Progenitor cell of endocrine pancreas (in vitro differentiated cells): ENCODE measurements at regions not wholly inside any gene's neighbourhood (a gene's known extent, or its start where the extent isn't known, plus 50 kb on each side); places are given as distances from the start of the nearest gene placed in this dataset.

Experiments used
- DNase-seq: peaks from one replicate; pipeline ENCODE4 v3.0.0; 2021; ENCODE audit warnings: low spot score; ENCODE audit not compliant: unreplicated experiment
- H3K27ac Mint-ChIP-seq: 2 replicates; pipeline ENCODE4 v1.8.0; 2021; ENCODE audit warnings: mild to moderate bottlenecking, moderate library complexity, mixed read lengths
- H3K27me3 Mint-ChIP-seq: 2 replicates; pipeline ENCODE4 v1.8.0; 2021; ENCODE audit warnings: mixed read lengths
- H3K36me3 Mint-ChIP-seq: 2 replicates; pipeline ENCODE4 v1.8.0; 2022; ENCODE audit warnings: mixed read lengths; ENCODE audit not compliant: insufficient read depth
- H3K4me1 Mint-ChIP-seq: 2 replicates; pipeline ENCODE4 v1.8.0; 2021; ENCODE audit warnings: low read depth, mixed read lengths
- H3K4me3 Mint-ChIP-seq: 2 replicates; pipeline ENCODE4 v1.8.0; 2021; ENCODE audit warnings: low read depth, mild to moderate bottlenecking, moderate library complexity, mixed read lengths
- H3K9me3 Mint-ChIP-seq: 2 replicates; pipeline ENCODE4 v1.8.0; 2021; ENCODE audit warnings: low read depth, mixed read lengths
- CTCF ChIP-seq: fragments of 200-600 bp; sonication (generic); IDR thresholded peaks from one replicate; pipeline ENCODE4 v1.5.0; 2021; ENCODE audit warnings: antibody characterized with exemption, mild to moderate bottlenecking; ENCODE audit not compliant: unreplicated experiment

DNA sequence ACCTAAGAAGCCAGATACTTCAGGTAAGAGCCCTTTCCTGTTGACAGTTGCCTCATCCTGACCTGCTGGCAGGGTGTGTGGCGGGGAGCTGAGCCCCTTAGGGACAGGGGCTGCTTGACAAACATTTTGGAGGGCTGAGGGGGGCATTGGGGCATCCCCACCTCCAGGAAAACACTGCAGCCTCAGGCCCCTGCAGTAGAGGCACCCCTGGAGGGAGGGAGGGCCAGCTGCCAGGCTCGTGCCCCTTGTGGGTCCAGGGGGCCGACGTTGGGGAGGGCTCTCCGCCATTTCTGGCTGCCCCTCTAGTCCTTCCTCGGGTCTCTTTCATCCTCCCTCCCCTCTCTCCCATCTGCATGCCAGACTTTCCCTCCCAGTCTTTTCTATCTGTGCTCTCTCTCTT, 177.3 kb downstream of the RPS24 start:
- Mint-ChIP-seq H3K36me3 (no peaks in the 10 kb centered on the region), H3K27me3 (peaks cover 22% of the 10 kb centered on the region), H3K4me1 (peaks cover 15% of the 10 kb centered on the region), H3K27ac (no peak overlapping the region), H3K4me3 (no peak overlapping the region), H3K9me3 (no peaks in the 10 kb centered on the region)
- no peak for DNase-seq
- no peak for TF ChIP-seq CTCF

DNA sequence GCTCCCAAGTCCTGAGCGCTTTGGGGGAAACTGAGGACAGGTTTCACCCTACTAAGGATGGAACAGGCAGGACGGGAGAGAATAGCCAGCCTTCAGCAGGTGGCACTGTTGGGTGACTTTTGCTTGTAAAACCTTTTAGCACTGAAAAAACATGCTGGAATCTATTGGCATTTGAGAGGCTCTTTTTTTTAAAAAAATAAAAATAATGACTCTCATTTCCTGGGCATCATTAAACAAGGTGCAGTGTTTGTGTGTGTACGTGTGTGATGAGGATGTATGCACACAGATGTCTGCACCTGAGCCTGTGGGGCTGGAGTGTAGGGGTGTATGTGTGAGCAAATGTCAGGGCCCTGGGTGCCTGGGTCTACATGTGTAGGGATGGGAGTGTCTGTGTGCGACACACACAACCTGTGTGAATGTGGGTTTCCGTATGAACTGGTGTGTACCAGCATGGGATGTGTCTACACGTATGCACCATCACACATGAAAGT, 177.9 kb downstream of the RPS24 start:
- H3K4me1 Mint-ChIP-seq = peaks cover 22% of the 10 kb centered on the region
- H3K4me3 Mint-ChIP-seq = no peak overlapping the region
- no peaks in the 10 kb centered on the region for H3K9me3 Mint-ChIP-seq
- TF ChIP-seq CTCF = peak; percentile 69
- no peak for DNase-seq
- no peak overlapping the region for H3K27ac Mint-ChIP-seq
- H3K27me3 Mint-ChIP-seq = peaks cover 22% of the 10 kb centered on the region
- no peaks in the 10 kb centered on the region for H3K36me3 Mint-ChIP-seq

DNA sequence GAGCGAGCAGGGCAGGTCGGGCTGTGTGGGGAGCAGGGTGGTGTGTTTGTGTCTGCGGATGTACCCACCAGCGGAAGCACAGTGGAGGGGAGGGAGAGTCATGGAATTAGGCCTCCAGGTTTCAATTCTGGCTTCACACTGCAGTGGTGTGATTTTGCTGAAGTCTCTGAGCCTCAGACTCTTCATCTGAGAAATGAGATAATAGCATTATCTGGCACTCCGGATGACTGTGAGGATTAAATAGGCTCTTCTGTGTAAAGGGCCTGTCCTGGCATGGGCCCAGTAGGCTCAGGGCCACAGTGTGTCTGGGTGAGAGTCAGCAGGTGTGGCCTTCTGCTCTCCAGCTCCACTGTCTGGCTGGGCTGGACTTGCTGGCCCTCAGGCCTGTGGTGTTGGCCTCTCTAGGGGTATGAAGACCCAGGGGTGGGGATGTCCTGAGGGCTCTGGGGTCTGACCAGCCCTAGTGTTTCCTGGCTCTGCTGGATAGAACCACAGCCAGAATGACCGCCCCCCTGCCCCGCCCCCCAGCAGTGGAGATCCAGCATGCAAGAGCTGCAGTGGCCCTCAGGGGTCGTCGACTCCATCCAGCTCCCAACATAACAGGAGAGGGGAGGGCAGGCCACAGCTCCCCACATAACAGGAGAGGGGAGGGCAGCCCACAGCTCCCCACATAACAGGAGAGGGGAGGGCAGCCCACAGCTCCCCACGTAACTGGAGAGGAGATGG, 178.6 kb downstream of the RPS24 start:
- DNase-seq = no peak
- Mint-ChIP-seq H3K36me3 (no peaks in the 10 kb centered on the region), H3K9me3 (no peaks in the 10 kb centered on the region), H3K27me3 (peaks cover 22% of the 10 kb centered on the region), H3K27ac (no peak overlapping the region), H3K4me3 (no peak overlapping the region), H3K4me1 (peaks cover 28% of the 10 kb centered on the region)
- no peak for TF ChIP-seq CTCF

GRCh38 chr10:78212786-78213175, 179.1 kb downstream of the RPS24 start:
- H3K4me1 Mint-ChIP-seq = peaks cover 33% of the 10 kb centered on the region
- no peak for TF ChIP-seq CTCF
- no peak overlapping the region for H3K27ac Mint-ChIP-seq
- no peak for DNase-seq
- H3K4me3 Mint-ChIP-seq = no peak overlapping the region
- no peaks in the 10 kb centered on the region for H3K9me3 Mint-ChIP-seq
- H3K36me3 Mint-ChIP-seq = no peaks in the 10 kb centered on the region
- peaks cover 22% of the 10 kb centered on the region for H3K27me3 Mint-ChIP-seq

- H3K27me3 Mint-ChIP-seq = peaks cover 17% of the 10 kb centered on the region
- no peak overlapping the region for H3K27ac Mint-ChIP-seq
- H3K9me3 Mint-ChIP-seq = no peaks in the 10 kb centered on the region
- H3K4me1 Mint-ChIP-seq = peaks cover 48% of the 10 kb centered on the region
- H3K36me3 Mint-ChIP-seq = no peaks in the 10 kb centered on the region
- no peak for DNase-seq
- no peak overlapping the region for H3K4me3 Mint-ChIP-seq
- TF ChIP-seq CTCF = no peak
These were observed 181.3 kb downstream of the RPS24 start for GRCh38 chr10:78214955-78215354.
